Aorta (tissue), 5 donors: ENCODE measurements at regions not wholly inside any gene's neighbourhood (a gene's known extent, or its start where the extent isn't known, plus 50 kb on each side); places are given as distances from the start of the nearest gene placed in this dataset.

Source experiments
- ATAC-seq: fragments of 200-7000 bp; cut with Tn5 transposase; one replicate; pipeline ENCODE4 v1.9.1; 2022; ENCODE audit warnings: moderate library complexity; ENCODE audit not compliant: low FRiP score
- DNase-seq, 2 donors: peaks; one replicate each; pipeline ENCODE4 v3.0.0-alpha.2; 2020
- H3K27ac ChIP-seq, 2 donors: one replicate each; pipeline ENCODE4 v1.5.1; 2013; ENCODE audit warnings: low read length in 2 of 2, mild to moderate bottlenecking in 2 of 2, moderate library complexity in 2 of 2, control low read depth in 1 of 2, inconsistent platforms in 1 of 2, low read depth in 1 of 2
- H3K27me3 ChIP-seq, 2 donors: one replicate each; pipeline ENCODE4 v1.6.1; 2013; ENCODE audit warnings: control low read depth in 1 of 2, low read length in 1 of 2, mild to moderate bottlenecking in 1 of 2, moderate library complexity in 1 of 2; ENCODE audit not compliant: insufficient read depth in 2 of 2, control insufficient read depth in 1 of 2
- H3K36me3 ChIP-seq, 2 donors: one replicate each; pipeline ENCODE4 v1.6.1; 2013; ENCODE audit warnings: control low read depth in 1 of 2, low read length in 1 of 2, mild to moderate bottlenecking in 1 of 2; ENCODE audit not compliant: insufficient read depth in 2 of 2, control insufficient read depth in 1 of 2
- H3K4me1 ChIP-seq, 2 donors: one replicate each; pipeline ENCODE4 v1.6.1; 2013; ENCODE audit warnings: low read length in 2 of 2, control low read depth in 1 of 2, mild to moderate bottlenecking in 1 of 2, moderate library complexity in 1 of 2; ENCODE audit not compliant: insufficient read depth in 2 of 2, control insufficient read depth in 1 of 2
- H3K4me3 ChIP-seq, 2 donors: one replicate each; pipeline ENCODE4 v1.5.1; 2013; ENCODE audit warnings: low read length in 2 of 2, control low read depth in 1 of 2, mild to moderate bottlenecking in 1 of 2
- H3K9me3 ChIP-seq: one replicate; pipeline ENCODE4 v1.6.1; 2013; ENCODE audit warnings: mild to moderate bottlenecking, low read length; ENCODE audit not compliant: control insufficient read depth
- WGBS, 2 donors: extraction: QIAGEN DNeasy Blood & Tissue Kit; methylation state at CpG; one replicate each; pipeline ENCODE4 v1.1.7; 2013; 5-methylcytosine and 5-hydroxymethylcytosine counted together
- intact Hi-C, 2 donors: fragments of 100-400 bp; cut with DNase I; formaldehyde crosslinking; loops; one replicate each; pipeline versions ENCODE4 v1.14.2 to v1.15.0; 2022
- donor health status: healthy with polysubstance abuse.
- donor health status: Bipolar disorder and iron deficiency.
- donor health status: DM: no; HTN: no; CAD: no.
- donor health status: DM: no; HTN: no; CAD: no.
- donor health status: DM: yes; HTN: yes; CAD: no.

DNA sequence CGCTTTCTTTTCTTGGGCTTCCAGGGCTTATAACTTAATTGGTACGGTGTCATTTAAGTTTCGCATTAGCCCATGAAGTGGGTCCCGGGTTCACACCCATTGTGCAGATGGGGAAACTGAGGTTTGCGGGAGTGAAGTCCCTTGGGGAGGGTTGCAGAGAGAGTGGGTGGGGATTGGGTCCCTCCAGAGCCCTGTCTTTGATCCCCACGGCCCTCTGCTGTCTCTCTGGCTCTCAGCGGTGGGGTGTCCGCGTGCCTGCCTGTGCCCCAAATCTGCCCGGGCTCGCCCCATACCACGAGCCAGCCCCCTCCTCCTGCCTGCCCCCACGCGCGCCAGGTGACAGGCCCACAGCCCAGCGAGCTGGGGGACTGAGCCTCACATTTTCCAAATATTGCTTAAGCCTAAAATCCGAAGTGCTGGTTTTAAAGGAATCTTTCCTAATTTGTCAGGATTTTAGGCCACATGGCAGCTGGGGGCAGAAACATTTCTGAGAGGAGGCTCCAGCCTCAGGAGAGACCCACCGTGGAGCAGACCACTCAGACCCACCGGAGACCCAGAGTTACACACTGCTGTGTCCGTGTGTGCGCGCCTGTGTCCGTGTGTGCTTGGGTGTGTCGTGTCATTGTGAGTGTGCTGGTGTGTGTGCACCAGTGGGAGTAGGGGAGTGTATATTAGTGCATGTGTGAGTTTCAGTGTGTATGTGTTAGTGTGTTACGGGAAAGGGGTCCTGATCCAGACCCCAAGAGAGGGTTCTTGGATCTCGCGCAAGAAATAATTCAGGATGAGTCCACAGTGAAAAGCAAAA, 159.5 kb upstream of the IER5L start:
- H3K4me3 ChIP-seq, result no peak overlapping the region
- intact Hi-C loops, result loop anchor here in 1 of 2 donors (10.0 kb wide), 1 partner anchor 267 kb away; no protein-coding TSS in a partner anchor
- ATAC-seq (no peak), DNase-seq (peak in 1 of 2 donors; percentile 60)
- no peaks in the 10 kb centered on the region for H3K9me3 ChIP-seq
- H3K27ac ChIP-seq, result no peak overlapping the region
- H3K27me3 ChIP-seq, result no peaks in the 10 kb centered on the region
- 56 to 65% methylated on average over 27 of the region's 27 CpGs for WGBS, 2 donors
- H3K36me3 ChIP-seq, result no peaks in the 10 kb centered on the region
- no peaks in the 10 kb centered on the region for H3K4me1 ChIP-seq

DNA sequence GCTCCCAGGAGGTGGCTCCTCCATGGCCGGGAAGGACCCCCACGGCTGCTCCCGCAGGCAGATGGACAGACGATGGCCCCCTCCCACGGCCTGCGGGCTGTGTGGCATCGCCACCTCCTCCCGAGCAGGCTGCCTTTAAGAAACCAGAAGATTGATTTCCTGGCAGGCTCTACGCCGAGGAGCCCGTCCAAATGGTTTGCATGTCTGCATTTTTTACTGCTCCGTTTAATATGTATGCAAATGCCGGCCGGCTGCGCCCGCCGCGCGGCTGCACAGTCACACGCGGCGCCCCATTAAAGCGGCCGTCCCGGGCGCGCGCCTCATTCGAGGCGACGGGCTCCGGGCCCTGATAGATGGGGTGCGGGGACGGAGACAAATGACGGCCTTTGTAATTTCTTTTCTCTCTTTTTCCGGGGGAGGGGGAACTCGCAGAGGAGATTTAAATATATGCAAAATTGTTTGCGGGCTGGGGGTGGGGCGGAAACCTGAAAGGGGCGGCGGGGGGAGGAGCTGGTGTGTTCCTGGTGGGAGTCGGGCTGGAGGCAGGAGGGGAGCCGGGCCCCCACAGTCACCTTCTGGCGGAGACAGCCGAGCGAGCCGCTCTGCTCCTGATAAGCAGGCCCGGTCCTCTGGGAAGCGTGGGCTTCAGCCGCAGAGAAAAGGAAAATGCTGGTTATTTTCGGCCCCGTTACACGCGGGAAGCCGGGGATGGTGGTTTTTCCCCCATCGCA, 158.7 kb upstream of the IER5L start:
- peak; percentile 3 for ATAC-seq
- peak overlapping the region; percentile 36 to 90 for H3K27ac ChIP-seq
- peak in 1 of 2 donors; percentile 81 for DNase-seq
- H3K4me3 ChIP-seq, result peak overlapping the region; percentile 15 to 23
- WGBS, 2 donors, result 1% methylated on average over 55 to 56 of the region's 56 CpGs
- intact Hi-C loops, result loop anchor here in 1 of 2 donors (10.0 kb wide), 1 partner anchor 268 kb away; no protein-coding TSS in a partner anchor
- no peaks in the 10 kb centered on the region for H3K27me3 ChIP-seq
- no peaks in the 10 kb centered on the region for H3K4me1 ChIP-seq
- no peaks in the 10 kb centered on the region for H3K36me3 ChIP-seq
- no peaks in the 10 kb centered on the region for H3K9me3 ChIP-seq

DNA sequence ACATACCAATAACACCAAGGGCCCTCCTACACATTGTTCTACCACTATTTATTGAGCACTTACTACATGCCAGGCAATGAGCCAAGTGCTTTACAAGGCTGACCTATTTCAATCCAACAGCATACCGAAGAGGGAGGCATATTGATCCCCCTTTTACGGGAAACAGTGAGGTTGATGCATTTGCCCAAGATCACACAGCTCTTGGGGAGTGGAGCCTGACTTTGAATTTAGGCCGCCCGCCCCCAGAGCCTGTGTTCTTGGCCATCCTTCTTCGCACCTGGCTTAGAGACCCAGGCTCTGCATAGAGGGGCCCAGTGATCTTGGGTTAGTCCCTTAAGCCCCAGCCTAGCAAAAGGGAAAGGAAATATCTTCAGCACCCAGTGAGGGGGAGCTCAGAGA, 158.1 kb upstream of the IER5L start:
- 58 to 65% methylated on average over 5 of the region's 5 CpGs for WGBS, 2 donors
- DNase-seq (no peak), ATAC-seq (no peak)
- no peaks in the 10 kb centered on the region for H3K4me1 ChIP-seq
- H3K36me3 ChIP-seq, result no peaks in the 10 kb centered on the region
- H3K27ac ChIP-seq, result peak overlapping the region; percentile 36 to 90
- H3K4me3 ChIP-seq, result no peak overlapping the region
- no peaks in the 10 kb centered on the region for H3K9me3 ChIP-seq
- intact Hi-C loops, result loop anchor here in 1 of 2 donors (10.0 kb wide), 1 partner anchor 269 kb away; no protein-coding TSS in a partner anchor
- no peaks in the 10 kb centered on the region for H3K27me3 ChIP-seq

DNA sequence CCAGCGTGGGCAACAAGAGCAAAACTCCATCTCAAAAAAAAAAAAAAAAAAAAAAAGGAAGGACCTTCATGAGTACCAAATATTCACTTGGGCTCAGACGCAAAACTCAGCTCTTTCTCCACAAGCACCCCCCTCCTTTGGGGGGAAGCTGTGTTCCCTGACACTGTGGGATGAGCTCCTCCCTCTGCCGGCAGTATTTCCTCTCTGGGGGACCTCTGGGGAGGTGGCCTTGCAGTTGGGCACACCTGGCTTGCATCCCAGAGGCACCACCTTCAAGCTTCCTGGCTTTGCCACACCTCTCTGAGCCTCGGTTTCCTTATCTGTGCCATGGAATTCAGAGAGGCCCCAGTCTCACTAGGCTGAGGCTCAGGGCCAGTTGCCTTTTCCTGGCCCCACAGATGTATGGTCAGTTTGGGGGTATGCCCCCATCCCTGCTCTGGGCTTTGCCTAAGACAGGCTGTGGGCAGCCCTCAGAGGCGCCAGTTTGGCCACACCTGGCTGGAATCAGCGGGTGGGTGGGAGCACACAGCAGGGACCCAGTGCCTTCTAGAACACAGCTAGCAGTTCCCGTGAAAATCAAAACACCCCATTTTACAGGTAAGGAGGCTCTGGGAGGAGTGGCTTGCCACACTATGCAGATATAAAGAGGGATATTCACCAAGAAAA, 157.5 kb upstream of the IER5L start:
- H3K4me1 ChIP-seq, result no peaks in the 10 kb centered on the region
- intact Hi-C loops, result loop anchor here (2.0 to 10.0 kb wide), 3 partner anchors 77 to 269 kb away; no protein-coding TSS in a partner anchor
- H3K27ac ChIP-seq, result peak overlapping the region; percentile 1 to 97
- ATAC-seq (no peak), DNase-seq (no peak)
- no peaks in the 10 kb centered on the region for H3K36me3 ChIP-seq
- no peak overlapping the region for H3K4me3 ChIP-seq
- WGBS, 2 donors, result 51 to 52% methylated on average over 7 of the region's 7 CpGs
- H3K9me3 ChIP-seq, result peaks cover 2% of the 10 kb centered on the region
- H3K27me3 ChIP-seq, result no peaks in the 10 kb centered on the region

DNA sequence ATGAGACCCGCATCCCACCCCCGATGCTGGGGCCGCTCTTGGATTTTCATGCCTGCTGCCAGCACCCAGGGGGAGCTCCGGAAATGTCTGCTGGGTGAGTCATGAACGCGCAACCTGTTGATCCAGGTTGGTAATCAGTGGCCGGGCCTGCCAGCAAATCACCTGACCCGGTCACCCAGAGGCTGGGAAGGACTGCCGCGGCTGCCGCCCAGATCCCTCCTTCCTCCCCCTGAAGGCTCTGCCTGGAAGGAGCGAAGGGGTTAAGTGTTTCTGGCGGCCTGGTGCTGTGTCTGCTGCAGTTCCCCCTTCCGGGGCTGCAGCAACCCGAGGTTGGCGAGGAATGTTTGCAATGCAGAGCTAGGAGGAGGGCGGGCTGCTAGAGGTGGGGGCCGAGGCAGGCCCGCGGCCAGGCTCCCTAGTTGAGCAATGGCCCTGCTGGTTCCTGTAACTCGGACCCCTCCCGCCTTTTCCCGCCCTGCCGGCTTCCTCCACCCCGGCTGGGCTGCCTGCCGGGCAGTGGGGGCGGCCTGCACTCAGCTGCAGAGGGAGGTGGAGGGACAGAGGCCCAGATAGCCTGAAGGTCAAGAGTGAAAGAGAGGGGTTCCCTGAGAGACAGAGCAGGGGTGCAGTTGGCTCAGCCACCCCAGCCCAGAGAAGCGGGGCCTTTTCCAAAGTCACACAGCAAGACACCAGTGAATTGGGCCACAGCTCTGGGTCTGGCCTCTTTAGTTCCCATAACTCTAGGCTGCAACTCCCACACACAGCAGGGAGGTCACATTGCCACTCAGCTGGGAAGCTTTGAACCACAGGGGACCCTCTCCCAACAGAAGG, 156.3 kb upstream of the IER5L start:
- H3K9me3 ChIP-seq, result peaks cover 2% of the 10 kb centered on the region
- no peaks in the 10 kb centered on the region for H3K4me1 ChIP-seq
- WGBS, 2 donors, result 2 to 4% methylated on average over 26 to 28 of the region's 28 CpGs
- no peaks in the 10 kb centered on the region for H3K27me3 ChIP-seq
- no peak overlapping the region for H3K4me3 ChIP-seq
- peak overlapping the region; percentile 46 to 99 for H3K27ac ChIP-seq
- DNase-seq, result peak; percentile 96 to 98
- H3K36me3 ChIP-seq, result no peaks in the 10 kb centered on the region
- intact Hi-C loops, result loop anchor here (1.0 to 10.0 kb wide), 8 partner anchors 78 to 278 kb away; partner anchors contain the start of gene IER5L (in 1 of the 2)
- peak; percentile 93 for ATAC-seq

DNA sequence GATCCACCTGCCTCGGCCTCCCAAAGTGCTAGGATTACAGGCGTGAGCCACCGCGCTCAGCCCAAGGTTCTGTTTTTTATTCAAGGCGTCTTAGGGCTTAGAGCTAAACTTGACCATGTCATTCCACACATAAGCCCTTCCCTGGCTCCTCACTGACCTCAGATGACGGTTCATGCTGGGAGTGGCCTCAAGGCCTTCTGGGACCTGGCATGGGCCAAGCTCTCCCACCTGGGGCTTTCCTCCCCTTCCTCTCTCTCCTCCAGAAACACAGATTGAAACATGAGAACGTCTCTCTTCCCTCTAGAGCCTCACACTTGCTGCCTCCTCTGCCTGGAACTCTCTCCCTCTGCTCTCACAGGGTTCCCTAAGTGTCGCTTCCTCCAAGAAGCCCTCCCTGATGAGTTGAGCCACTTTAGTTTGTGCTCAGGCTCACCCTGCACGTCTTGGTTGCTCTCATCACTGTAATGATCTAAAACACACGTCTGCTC, 155.6 kb upstream of the IER5L start:
- H3K27me3 ChIP-seq, result no peaks in the 10 kb centered on the region
- no peaks in the 10 kb centered on the region for H3K4me1 ChIP-seq
- H3K9me3 ChIP-seq, result peaks cover 2% of the 10 kb centered on the region
- DNase-seq, result peak in 1 of 2 donors; percentile 69
- H3K36me3 ChIP-seq, result no peaks in the 10 kb centered on the region
- H3K27ac ChIP-seq, result peak overlapping the region; percentile 19 to 99
- intact Hi-C loops, result loop anchor here (1.0 to 10.0 kb wide), 8 partner anchors 79 to 279 kb away; partner anchors contain the start of gene IER5L (in 1 of the 2)
- 48 to 55% methylated on average over 10 of the region's 10 CpGs for WGBS, 2 donors
- ATAC-seq, result peak; percentile 1
- H3K4me3 ChIP-seq, result no peak overlapping the region

DNA sequence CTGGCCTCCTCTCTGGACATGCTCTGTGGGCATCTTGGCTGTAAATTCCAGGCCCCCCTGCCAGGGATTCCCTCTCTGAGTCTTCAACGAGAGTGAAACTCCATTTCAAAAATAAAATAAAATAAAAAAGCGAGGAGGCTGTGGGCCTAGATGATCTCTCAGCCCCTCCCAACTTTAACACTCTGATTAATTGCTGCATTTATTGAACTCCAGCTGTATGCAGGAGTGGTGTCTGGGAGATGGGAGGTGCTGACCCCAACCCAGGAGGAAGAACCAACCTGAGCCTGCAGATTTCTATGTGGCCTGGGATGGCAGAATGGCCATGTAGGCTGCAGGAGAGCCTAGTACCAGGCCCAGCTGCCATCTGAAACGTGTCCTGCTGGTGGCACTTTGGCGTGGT, 154.5 kb upstream of the IER5L start:
- ATAC-seq, result no peak
- no peaks in the 10 kb centered on the region for H3K4me1 ChIP-seq
- intact Hi-C loops, result loop anchor here (5.0 to 10.0 kb wide), 5 partner anchors 80 to 280 kb away; partner anchors contain the start of gene IER5L (in 1 of the 2)

More for the DNA sequence above, 154.5 kb upstream of the IER5L start:
- WGBS, 2 donors, result 39 to 51% methylated on average over 4 of the region's 4 CpGs
- Histone ChIP-seq H3K4me3 (no peak overlapping the region), H3K27ac (peak overlapping the region in 1 of 2 donors; percentile 37), H3K27me3 (no peaks in the 10 kb centered on the region), H3K36me3 (no peaks in the 10 kb centered on the region), H3K9me3 (peaks cover 2% of the 10 kb centered on the region)
- no peak for DNase-seq
